HG03280 (cell line): ENCODE measurements at regions not wholly inside any gene's neighbourhood (a gene's known extent, or its start where the extent isn't known, plus 50 kb on each side); places are given as distances from the start of the nearest gene placed in this dataset.

Experiments used
- ATAC-seq: cut with Tn5 transposase; IDR thresholded peaks from one replicate; pipeline ENCODE4 v1.9.1; 2021; ENCODE audit warnings: mild to moderate bottlenecking, moderate library complexity; ENCODE audit not compliant: unreplicated experiment

GRCh38 chr2:861655-862354 is 88.8 kb upstream of the SNTG2 start:
- ATAC-seq: no peak

- no peak for ATAC-seq
Observed at GRCh38 chr2:860259-860855, 90.3 kb upstream of the SNTG2 start.

GRCh38 chr2:858646-859045 is 92.0 kb upstream of the SNTG2 start:
- no peak for ATAC-seq

GRCh38 chr2:857937-858336 is 92.7 kb upstream of the SNTG2 start:
- ATAC-seq: no peak

- no peak for ATAC-seq
Observed at GRCh38 chr2:857081-857480, 93.6 kb upstream of the SNTG2 start.

- no peak for ATAC-seq
Observed at GRCh38 chr2:856456-856855, 94.2 kb upstream of the SNTG2 start.

- no peak for ATAC-seq
Observed at GRCh38 chr2:856041-856440, 94.6 kb upstream of the SNTG2 start.

GRCh38 chr2:855177-855576 is 95.5 kb upstream of the SNTG2 start:
- ATAC-seq: no peak

GRCh38 chr2:854460-854859 is 96.2 kb upstream of the SNTG2 start:
- peak; percentile 57 for ATAC-seq

- ATAC-seq: no peak
Observed at GRCh38 chr2:853203-853870, 97.3 kb upstream of the SNTG2 start.

- no peak for ATAC-seq
Observed at GRCh38 chr2:852168-852567, 98.5 kb upstream of the SNTG2 start.

GRCh38 chr2:851680-852079 is 99.0 kb upstream of the SNTG2 start:
- no peak for ATAC-seq

- ATAC-seq: no peak
Observed at GRCh38 chr2:851078-851477, 99.6 kb upstream of the SNTG2 start.

- no peak for ATAC-seq
Observed at GRCh38 chr2:850429-850828, 100.2 kb upstream of the SNTG2 start.

- no peak for ATAC-seq
Observed at GRCh38 chr2:848099-848498, 102.5 kb upstream of the SNTG2 start.

- no peak for ATAC-seq
Observed at GRCh38 chr2:847669-848068, 103.0 kb upstream of the SNTG2 start.

- no peak for ATAC-seq
Observed at GRCh38 chr2:844715-845114, 105.9 kb upstream of the SNTG2 start.

- ATAC-seq: no peak
Observed at GRCh38 chr2:842151-842803, 108.4 kb upstream of the SNTG2 start.

GRCh38 chr2:841036-841435 is 109.6 kb upstream of the SNTG2 start:
- ATAC-seq: no peak

- ATAC-seq: no peak
Observed at GRCh38 chr2:834233-834632, 116.4 kb upstream of the SNTG2 start.

- ATAC-seq: no peak
Observed at GRCh38 chr2:833180-833579, 117.5 kb upstream of the SNTG2 start.

- ATAC-seq: no peak
Observed at GRCh38 chr2:832635-833034, 118.0 kb upstream of the SNTG2 start.
